ENCODE measurements at regions not wholly inside any gene's neighbourhood (a gene's known extent, or its start where the extent isn't known, plus 50 kb on each side); places are given as distances from the start of the nearest gene placed in this dataset.

GRCh38 chr2:62348700-62349099 lies 152.8 kb downstream of the B3GNT2 start:
- no peak for TF ChIP-seq NR2F2 (IDR thresholded peaks at IDR 0.05)
- no peak for TF ChIP-seq CTCF (IDR thresholded peaks at IDR 0.05; ENCODE audit: low read depth, low read length, missing input control)
- TF ChIP-seq YY1 (IDR thresholded peaks at IDR 0.05), result no peak
- no peak for TF ChIP-seq RAD21 (IDR thresholded peaks at IDR 0.05)
- no peak for TF ChIP-seq MAX (IDR thresholded peaks at IDR 0.05)

Data from liver (tissue), 3 donors.